ACHN (cell line): ENCODE measurements at regions not wholly inside any gene's neighbourhood (a gene's known extent, or its start where the extent isn't known, plus 50 kb on each side); places are given as distances from the start of the nearest gene placed in this dataset.
A peak's percentile ranks its signal among the peaks of the same experiment; 100 is the strongest.

Source experiments
- DNase-seq: peaks from one replicate; pipeline ENCODE4 v3.0.0-alpha.2; 2015
- in situ Hi-C: cut with HindIII; loops from 2 replicates; pipeline ENCODE4 v1.10.0; 2017; ENCODE audit warnings: low sequenced_read_pairs, low pct_ligation_motif_present, low pct_unique_long_range_greater_than_20kb

DNA sequence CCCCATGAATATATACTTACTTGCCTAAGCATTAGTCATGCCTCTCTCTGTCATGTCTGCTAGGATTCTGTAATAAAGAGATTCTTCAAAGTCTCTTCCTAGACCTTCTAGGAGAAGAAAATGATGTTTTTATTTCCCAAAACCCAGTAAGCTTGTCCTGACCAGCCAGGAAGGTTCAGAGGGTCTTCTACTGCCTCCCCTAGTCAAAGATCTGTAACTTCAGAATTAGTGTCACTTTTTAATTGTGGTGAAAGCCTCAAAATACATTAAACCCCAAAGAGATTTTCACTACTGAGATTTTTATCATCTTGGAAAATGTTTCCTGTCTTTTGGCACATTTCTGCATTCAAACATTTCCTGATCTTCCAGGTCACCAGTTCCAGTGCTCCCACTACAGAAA is 232.9 kb upstream of the STK17B start:
- in situ Hi-C loops = no loop called here
- no peak for DNase-seq

DNA sequence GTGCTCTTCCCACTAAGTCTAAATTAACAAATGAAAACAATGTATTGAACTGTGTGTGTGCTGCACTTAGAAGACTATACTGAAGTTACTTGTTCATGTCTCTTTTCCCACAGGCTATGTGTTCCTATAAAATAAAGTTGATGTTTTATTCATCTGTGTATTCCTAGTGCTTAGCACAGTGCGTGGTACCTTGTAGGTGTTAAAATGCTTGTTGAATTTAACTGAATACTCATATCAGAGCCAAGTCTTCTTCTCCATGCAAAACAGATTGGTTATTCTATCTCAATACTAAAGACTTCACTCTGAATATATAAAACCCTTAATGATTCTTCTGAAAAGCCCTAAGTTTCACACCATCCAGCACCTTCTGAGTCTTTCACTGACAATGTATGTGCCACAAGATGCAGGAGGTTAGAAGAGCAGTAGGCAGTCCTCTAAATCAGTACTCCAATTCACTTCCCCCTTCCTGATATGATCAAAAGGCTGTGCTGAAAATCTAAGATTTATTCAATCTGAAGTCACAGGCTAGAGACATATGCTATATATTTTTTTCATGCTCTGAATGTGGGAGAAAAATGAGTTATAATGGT is 231.7 kb upstream of the CCDC150 start:
- in situ Hi-C loops = no loop called here
- no peak for DNase-seq

DNA sequence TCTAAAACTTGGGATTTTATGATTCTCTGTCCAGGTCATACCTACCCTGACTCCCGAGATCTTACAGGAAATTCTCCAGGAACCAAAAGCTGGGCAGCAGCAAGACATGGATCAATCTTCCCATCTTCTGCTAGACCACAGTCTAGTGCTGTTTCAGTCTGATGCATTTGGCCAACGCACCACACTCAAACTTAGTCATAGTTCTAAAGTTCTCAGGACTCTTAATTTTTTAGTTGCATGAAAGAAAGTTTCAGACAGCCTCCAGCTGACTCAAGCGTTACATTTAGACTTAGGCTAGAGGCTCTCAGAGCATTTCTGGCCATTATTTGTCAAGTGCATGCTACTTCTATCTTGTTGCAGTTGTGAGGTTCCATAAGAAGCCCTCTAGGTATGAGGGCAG is 230.1 kb upstream of the CCDC150 start:
- in situ Hi-C loops = no loop called here
- no peak for DNase-seq

DNA sequence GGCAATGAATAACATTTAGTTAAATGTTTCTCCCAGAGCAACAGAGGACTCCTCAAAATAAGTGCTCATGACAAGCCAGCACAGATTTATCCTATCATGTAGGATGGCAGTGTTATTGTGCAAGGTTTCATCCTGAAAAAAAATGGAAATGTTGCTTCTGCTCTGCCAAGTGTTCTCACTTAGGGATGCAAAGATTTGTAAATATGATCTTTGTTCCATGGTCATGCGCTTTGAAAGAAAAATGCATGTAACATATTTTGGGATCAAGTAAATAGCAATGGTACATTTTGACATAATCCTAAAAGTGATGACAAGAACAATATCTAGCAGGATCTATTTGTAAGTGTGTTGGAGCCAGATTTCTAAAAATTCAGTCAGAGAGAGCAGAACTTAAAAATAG is 229.5 kb upstream of the CCDC150 start:
- no peak for DNase-seq
- in situ Hi-C loops = no loop called here

DNA sequence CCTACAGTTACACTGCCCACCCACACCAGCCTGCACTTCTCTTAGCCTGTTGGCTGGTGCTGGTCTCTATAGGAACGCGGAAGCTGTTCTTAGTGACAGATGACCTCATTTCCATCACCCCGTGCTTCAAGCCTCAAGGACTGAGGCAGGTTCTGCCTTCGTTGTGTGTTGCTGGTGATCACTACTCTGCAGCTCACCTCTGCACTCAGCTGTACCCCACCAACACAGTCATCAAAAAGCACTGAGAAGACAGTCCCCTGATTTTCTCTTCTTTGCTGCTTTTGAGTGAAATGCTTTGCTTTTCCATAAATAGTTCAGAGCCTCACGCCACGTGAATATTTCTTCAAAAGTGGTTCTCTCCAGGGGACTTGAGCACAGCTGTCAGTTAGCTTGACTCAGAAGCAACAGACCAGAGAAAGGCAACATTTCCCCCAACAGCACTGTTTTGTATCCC is 225.7 kb upstream of the CCDC150 start:
- in situ Hi-C loops = no loop called here
- DNase-seq = no peak

DNA sequence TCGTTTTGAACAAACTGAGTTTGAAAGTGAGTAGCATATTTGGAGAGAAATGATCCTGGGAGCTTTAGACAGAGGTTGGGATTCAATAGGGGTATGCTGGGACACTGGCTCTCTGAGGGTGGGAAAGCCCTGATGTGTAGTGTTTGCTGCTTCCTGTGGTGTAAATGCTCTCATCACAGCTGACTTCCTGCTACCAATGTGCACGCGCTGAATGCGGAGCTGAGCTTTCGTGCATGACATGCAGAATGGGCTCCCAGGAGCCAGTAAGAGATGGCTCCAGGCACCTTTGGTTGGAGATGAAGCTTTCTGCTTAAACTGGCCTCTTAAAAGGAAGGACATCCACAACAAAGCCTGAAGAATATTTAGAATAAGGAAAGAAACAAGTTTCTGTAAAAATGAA is 224.1 kb upstream of the CCDC150 start:
- DNase-seq = no peak
- in situ Hi-C loops = no loop called here

DNA sequence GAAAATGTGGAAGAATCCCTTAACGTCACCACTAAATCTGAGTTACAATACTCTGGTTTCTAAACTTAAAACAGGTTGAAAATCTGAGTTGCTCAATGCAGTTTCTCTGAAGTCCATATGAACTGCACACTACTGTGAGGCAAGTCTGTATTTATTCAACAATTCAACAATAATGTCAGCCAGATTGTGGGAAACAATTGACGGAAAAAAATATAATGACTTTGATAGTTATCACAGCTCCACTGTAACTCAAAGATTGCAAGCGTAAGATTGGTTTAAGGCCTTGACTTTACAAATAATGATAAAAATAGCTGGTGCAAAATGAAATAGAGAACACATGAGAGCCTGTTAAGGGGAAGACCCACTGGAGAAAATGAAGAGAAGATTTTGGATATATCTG is 219.4 kb upstream of the CCDC150 start:
- in situ Hi-C loops = no loop called here
- no peak for DNase-seq

DNA sequence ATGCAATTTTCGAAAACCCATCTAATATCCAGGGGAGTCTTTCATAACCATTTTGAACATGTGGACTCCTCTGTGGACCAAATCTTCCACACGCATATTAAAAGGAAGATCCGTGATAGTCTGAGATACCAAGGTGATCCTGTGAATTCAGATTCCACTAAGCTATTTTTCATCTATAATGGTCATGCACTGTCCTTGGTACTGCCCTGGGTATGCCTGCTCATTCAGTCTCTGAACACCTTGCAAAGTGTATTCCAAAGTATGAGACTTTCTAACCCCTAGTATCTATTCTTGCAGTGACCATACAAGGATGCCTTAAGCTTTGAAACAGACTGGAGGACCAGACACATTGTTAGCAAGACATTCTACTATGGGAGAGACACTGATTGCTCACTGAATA is 217.6 kb upstream of the CCDC150 start:
- DNase-seq = no peak
- in situ Hi-C loops = no loop called here

DNA sequence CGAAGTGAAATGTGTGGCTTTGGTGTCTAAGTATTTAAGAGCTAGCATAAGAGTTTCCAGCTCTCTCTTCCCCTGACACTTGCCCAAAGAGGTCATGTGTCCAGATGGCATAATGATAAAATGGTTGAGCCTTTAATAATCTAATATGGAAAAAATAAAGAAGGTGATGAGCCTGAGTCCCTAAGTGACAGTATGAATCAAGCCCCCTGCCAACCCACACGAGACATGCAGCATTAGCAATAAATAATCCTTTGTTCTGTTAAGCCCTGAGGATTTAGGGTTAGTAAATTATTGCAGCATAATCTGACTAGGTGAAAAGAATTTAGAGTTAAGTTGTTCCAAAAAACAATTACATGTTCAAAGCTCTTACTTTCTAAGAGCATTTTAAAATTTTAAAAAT is 217.2 kb upstream of the CCDC150 start:
- DNase-seq = no peak
- in situ Hi-C loops = no loop called here

DNA sequence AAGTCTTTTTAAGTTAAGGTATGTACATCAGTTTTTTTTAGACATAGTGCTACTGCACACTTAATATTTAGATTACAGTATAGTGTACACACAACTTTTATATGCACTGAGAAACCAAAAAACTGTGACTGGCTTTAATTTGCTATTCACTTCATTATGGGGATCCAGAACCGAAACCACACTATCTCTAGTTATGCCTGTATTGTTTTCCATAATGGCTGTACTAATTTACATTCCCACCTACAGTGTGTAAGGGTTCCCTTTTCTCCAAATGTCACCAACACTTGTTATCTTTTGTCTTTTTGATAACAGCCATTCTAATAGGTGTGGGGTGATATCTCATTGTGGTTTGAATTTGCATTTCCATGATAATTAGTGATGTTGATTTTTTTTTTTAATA is 213.4 kb upstream of the CCDC150 start:
- no peak for DNase-seq
- in situ Hi-C loops = no loop called here

DNA sequence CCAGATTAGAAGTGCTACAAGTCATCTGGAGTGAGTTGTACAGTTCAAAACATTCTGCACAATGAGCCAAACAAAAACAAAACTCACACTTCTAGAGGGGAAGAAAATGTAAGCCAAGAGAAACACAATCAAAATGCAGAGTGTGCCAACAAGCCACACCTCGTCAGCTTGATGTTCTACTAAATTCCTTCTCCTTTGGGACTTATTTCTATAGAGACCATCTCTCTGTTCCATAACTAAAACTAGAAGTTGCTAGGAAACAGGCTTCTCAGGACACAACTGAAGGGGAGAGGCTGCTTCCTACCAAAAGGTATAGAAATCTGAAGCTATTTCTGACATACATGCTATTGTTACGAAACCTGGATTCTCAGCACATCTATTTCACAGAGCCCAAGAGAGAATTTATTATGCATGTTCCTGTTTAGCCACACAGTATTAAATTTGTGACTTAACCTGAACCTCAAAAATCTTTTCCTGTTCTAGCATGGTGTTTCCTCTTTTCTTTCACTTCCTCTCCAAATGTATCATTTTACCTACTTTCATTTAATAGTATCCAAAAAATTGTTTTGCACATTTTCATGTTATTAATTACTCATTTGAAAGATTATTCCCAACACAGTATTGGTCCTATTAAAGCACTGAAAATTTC is 211.4 kb upstream of the CCDC150 start:
- in situ Hi-C loops = no loop called here
- no peak for DNase-seq

DNA sequence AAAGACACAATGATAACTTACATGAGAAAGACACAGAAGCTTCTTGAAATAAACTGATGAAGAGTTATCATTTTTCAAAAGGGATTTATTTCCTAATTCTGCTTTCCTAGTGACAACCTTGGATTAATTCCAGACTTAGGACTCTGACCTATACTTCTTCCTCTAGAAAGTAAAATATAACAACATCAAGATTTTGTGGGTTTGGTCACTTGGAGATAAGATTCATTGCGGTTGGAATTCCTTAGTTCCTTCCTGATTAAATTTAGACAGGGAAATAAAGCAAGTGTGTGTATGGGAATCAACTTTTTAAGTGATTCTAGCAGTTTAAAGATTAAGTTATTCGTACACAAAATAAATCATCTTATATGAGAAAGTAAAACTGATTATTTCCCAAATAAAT is 208.4 kb upstream of the CCDC150 start:
- in situ Hi-C loops = no loop called here

DNA sequence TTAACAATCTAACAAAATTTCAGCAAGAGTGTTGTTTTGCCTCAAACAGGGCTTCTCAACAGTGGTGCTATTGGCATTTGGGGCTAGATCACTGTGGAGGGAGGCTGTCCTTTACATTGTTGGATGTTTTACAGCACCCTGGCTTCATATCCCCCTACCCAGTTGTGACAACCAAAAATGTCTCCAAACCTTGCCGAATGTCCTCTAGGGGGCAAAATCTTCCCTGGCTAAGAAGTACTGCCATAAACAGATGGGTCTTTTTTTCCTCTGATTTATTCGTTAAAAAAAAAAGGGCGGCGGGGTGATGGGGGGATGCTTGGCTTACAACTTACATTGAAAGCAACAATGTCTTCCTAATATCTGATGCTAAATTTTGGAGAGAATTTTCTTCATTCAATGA is 207.6 kb upstream of the CCDC150 start:
- peak; percentile 46 for DNase-seq
- in situ Hi-C loops = no loop called here

More for the DNA sequence above, 208.4 kb upstream of the CCDC150 start:
- DNase-seq = no peak

DNA sequence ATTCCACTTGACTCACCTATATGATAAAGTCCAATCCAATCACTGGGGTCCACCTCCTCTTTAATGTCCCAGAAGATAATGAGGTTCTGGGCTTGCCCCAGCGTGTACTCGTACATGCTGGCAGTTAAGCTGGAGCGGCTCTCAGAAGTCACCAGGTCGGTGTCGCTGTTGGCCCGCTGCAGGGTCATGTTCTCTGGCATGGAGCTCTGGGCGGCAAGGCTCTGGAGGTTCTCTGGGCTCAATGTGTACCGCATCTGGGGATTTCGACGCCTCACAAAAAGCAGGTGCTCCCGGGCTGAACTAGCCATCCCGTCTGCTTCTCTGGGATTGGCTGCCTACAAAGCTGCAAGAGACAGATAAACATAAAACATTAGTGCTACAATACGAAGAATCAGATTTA is 206.4 kb upstream of the CCDC150 start:
- in situ Hi-C loops = no loop called here
- no peak for DNase-seq

DNA sequence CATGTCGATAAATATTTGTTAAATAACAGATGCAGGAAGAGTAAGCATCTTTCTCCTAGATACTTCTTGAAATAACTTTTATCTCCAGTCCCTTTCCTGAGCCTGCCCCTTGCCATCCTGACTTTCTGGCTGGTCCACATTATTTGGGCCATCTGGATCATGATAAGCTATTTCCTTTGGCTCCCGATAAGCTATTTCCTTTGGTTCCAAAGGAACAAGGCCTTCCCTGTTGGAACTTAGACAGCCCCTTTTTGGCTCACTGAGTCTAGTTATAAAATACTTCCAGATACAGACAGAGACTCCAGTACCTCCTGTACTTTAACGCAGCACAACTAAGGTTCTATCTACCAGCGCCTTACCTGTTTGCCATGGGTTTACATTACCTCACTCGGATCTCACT is 205.3 kb upstream of the CCDC150 start:
- in situ Hi-C loops = no loop called here
- DNase-seq = no peak

DNA sequence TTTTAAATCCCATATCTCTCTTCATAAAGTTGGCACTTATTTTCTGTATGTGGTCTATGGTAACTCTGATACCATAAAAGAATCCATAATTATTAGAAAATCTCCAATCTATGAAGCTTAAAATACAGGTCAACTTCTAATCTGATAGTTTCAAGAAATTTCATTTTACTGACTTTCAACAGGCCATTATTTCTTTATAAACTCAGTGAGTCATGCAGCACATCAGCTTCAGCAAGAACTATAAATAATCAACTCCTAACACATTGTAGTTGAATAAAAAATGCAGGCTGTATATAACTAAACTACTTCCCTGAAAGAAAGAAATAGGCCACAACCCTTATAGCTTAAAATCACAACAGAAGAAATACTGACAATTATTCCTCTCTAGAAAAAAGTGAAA is 204.3 kb upstream of the CCDC150 start:
- DNase-seq = no peak
- in situ Hi-C loops = no loop called here

DNA sequence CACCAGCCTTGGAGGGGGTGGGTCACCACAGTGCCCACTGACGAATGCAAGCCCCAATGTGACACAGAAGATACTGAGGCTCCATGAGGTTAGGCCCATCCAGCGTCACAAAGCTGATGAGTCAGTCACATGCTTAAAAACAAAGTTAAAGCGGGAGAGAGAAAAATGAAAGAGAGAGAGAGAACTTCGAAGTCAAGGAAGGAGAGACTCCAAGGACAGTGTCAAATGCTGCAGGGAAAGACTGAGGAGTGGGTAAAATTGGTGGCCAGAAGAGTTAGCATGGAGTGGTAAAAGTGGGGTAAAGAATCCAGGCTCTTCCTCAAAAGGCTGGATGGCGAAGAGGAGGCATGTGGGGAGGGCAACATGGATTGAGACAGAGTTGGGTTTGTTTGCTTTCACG is 201.9 kb upstream of the CCDC150 start:
- in situ Hi-C loops = no loop called here
- no peak for DNase-seq

DNA sequence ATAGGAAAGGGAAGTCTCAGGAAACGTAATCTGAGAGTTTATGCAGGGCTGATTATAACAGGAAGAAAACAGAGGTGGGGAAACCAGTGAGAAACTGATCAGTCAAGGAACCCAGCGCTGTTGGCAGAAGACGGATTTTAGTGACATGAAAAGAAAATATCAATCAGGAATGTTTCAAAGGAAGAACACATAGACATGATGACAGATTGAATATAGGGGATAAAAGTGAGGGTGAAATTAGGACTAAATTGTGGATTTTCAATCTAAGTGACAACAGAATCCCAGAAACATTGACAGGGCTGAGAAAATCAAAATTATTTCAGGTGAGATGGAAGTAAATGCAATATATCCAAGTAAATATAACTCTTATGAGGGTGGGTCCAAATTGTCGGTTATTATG is 199.8 kb upstream of the CCDC150 start:
- DNase-seq = no peak
- in situ Hi-C loops = no loop called here

DNA sequence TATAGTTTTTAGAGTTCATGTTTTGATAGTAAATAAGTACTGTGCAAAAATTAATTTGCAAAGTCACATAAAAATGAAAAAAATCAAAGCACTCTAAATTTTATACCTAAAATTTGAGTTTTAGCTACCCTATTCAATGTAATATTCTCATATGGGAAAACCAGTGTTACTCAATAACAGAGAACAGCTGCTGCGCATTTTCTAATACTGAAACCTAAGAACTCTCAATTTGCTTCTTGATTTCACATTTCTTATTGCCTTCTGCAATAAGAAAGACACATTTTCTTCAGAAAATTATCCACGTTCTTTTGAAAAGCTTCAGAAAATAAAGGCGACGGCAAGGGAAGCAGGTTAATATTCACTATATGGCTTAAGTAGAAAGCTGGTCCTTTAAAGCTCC is 199.1 kb upstream of the CCDC150 start:
- DNase-seq = no peak
- in situ Hi-C loops = no loop called here

DNA sequence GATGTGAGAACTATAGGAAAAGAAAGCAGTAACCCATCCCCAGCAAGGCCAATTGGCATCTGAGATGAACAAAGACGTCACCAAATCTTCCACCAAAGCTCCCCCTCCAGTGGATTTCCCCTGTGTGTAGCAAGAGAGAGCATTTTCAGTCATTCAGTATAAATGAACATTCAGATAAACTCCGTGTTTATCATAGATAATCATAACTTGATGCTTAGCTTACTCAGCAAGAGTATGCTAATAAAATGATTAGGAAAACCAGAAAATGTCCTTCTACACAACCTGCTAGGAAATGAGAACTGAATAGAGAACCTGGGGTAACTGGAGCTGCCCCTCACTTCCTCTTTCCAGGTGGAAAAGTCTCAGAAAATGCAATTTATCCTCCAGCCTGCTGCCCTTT is 198.0 kb upstream of the CCDC150 start:
- in situ Hi-C loops = no loop called here
- DNase-seq = no peak

DNA sequence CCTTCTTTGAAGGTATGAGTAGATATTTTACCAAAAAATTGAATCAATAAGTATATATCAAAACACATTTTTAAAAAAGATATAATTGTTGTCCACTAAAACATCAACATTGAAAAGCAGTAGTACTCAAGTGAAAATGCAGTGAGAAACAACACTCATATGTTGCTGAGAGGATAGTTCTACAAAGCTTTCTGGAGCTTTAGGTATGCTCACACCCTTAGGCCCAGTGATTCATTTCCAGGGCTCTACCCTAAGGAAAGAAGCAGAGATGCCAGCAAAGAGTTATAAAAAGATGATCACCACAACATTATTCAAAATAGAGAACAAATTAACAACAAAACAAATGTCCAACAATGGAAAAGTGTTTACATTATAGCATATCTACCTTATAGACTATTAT is 197.3 kb upstream of the CCDC150 start:
- DNase-seq = no peak
- in situ Hi-C loops = no loop called here
